BE2C (cell line): ENCODE measurements at regions not wholly inside any gene's neighbourhood (a gene's known extent, or its start where the extent isn't known, plus 50 kb on each side); places are given as distances from the start of the nearest gene placed in this dataset.
A peak's percentile ranks its signal among the peaks of the same experiment; 100 is the strongest.

ENCODE experiments used
- DNase-seq: peaks from one replicate; pipeline ENCODE4 v3.0.0-alpha.2; 2020
- H3K27me3 ChIP-seq: fragments of 250-450 bp; sonication (Bioruptor Pico); 2 replicates; pipeline ENCODE4 v1.5.1; 2020; ENCODE audit warnings: mild to moderate bottlenecking
- H3K36me3 ChIP-seq: fragments of 250-450 bp; sonication (Bioruptor Pico); 2 replicates; pipeline ENCODE4 v1.5.1; 2020; ENCODE audit warnings: mild to moderate bottlenecking
- H3K4me1 ChIP-seq: fragments of 250-450 bp; sonication (Bioruptor Pico); 2 replicates; pipeline ENCODE4 v1.5.1; 2020
- H3K4me3 ChIP-seq: 2 replicates; pipeline ENCODE4 v1.5.1; 2011; ENCODE audit warnings: low read depth, low read length
- H3K9me3 ChIP-seq: fragments of 250-450 bp; sonication (Bioruptor Pico); 2 replicates; pipeline ENCODE4 v1.5.1; 2020
- TF ChIP-seq, protein P1 (sequence below): IDR thresholded peaks from 2 replicates; pipeline ENCODE4 v1.5.1; 2012; ENCODE audit warnings: mild to moderate bottlenecking, low read depth, low read length

DNA sequence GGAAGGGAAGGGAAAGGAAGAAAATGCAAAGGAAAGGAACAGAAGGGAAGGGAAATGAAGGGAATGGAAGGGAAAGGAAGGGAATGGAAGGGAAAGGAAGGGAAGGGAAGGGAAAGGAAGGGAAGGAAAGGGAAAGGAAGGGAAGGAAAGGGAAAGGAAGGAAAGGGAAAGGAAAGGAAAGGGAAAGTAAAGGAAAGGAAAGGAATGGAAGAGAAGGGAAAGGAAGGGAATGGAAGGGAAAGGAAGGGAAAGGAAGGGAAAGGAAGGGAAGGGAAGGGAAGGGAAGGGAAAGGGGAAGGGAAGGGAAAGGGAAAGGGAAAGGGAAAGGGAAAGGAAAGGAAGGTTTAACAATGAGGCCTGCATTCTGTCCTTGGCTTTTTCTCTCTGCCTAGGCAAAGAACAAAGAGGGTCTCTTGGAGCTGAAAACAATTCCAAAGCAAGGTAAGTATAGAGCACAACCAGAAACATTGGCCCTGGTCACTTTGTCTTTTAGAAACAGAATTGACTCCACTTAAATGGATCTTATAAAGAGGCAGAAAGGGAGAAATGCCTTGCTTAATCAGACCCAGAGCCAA is 525.9 kb upstream of the TMPO start:
- no peaks in the 10 kb centered on the region for H3K36me3 ChIP-seq
- no peaks in the 10 kb centered on the region for H3K4me1 ChIP-seq

DNA sequence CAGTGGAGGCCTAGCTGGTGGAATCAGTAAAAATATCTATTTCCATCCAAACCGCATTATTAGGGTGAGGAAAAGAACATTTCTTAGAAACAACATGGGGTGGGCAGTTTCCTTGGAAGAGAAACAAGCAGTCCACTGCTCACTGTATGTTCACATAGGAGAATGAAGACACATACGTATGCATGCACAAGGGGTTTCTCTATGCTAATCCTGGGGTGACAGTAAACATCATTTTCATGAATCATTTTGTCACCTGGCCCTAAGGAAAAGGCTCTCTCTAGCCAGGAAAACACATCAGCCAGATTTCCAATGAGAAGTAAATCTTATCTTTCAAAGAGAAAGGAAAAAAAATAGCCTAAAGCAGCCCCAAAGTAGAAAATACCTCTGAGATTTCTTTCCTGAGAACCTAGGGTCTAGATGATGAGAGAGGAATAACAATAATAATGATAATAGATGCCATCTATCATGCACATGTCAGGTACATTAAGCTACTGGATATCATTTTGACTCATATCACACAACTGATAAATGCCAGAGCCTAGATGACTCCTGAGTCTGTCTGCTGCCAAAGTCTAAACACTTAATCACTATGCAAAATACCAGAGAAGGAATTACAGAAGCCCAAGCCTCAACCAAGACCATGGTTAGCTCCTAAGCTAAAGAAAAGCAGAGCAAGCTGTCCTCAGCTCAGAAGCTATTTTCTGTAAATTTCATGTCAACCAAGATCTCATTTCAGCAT is 520.5 kb upstream of the TMPO start:
- H3K36me3 ChIP-seq, result no peaks in the 10 kb centered on the region
- no peak for DNase-seq
- no peaks in the 10 kb centered on the region for H3K9me3 ChIP-seq
- H3K4me3 ChIP-seq, result no peak overlapping the region
- TF ChIP-seq, protein P1, sequence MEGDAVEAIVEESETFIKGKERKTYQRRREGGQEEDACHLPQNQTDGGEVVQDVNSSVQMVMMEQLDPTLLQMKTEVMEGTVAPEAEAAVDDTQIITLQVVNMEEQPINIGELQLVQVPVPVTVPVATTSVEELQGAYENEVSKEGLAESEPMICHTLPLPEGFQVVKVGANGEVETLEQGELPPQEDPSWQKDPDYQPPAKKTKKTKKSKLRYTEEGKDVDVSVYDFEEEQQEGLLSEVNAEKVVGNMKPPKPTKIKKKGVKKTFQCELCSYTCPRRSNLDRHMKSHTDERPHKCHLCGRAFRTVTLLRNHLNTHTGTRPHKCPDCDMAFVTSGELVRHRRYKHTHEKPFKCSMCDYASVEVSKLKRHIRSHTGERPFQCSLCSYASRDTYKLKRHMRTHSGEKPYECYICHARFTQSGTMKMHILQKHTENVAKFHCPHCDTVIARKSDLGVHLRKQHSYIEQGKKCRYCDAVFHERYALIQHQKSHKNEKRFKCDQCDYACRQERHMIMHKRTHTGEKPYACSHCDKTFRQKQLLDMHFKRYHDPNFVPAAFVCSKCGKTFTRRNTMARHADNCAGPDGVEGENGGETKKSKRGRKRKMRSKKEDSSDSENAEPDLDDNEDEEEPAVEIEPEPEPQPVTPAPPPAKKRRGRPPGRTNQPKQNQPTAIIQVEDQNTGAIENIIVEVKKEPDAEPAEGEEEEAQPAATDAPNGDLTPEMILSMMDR, result no peak
- H3K4me1 ChIP-seq, result no peaks in the 10 kb centered on the region
- H3K27me3 ChIP-seq, result no peaks in the 10 kb centered on the region

More for the DNA sequence above, 525.9 kb upstream of the TMPO start:
- TF ChIP-seq, protein P1, result no peak
- Histone ChIP-seq H3K27me3 (no peaks in the 10 kb centered on the region), H3K9me3 (no peaks in the 10 kb centered on the region), H3K4me3 (no peak overlapping the region)
- no peak for DNase-seq

DNA sequence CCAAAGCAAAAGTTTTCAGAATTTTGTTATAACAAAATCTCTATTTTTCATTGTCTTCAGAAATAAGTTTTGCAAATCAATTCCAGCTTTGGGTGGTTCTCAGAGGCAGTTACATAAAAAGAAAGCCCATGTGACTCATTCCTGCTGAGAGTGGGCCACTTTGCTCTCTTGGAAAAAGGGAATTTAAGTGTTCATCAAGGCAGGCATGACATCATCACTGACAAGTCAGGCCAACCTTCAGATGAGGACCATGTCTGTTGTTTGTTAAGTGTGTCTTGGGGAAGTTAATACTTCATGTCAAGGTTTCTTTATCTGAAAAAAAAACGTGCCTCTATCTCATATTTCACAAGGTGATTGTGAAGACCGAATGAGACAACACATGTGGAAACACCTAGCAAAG is 519.8 kb upstream of the TMPO start:
- no peak for DNase-seq
- TF ChIP-seq, protein P1, result no peak
- H3K27me3 ChIP-seq, result no peaks in the 10 kb centered on the region
- H3K9me3 ChIP-seq, result no peaks in the 10 kb centered on the region
- H3K4me1 ChIP-seq, result no peaks in the 10 kb centered on the region
- H3K36me3 ChIP-seq, result no peaks in the 10 kb centered on the region
- H3K4me3 ChIP-seq, result no peak overlapping the region

DNA sequence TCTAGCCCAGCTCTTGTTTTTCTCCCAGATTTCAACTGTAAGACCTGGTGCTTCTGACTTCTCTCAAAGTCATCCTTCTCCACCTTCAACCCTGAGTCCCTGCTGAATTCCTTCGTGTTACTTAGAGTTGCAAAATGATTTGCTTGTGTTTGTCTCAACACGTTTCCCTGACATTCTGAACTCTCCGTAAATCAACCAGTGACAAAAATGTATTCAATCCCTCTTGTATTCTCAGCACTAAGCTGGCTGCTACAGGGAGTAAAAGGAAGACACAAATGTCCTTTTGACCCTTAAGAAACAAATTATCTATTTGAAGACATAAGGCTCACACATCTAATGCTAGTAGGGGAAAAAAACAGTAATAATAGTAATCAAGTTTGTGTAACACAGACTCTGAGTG is 514.0 kb upstream of the TMPO start:
- TF ChIP-seq, protein P1, result no peak
- DNase-seq, result no peak
- Histone ChIP-seq H3K4me3 (no peak overlapping the region), H3K36me3 (no peaks in the 10 kb centered on the region), H3K4me1 (no peaks in the 10 kb centered on the region), H3K9me3 (no peaks in the 10 kb centered on the region), H3K27me3 (no peaks in the 10 kb centered on the region)

DNA sequence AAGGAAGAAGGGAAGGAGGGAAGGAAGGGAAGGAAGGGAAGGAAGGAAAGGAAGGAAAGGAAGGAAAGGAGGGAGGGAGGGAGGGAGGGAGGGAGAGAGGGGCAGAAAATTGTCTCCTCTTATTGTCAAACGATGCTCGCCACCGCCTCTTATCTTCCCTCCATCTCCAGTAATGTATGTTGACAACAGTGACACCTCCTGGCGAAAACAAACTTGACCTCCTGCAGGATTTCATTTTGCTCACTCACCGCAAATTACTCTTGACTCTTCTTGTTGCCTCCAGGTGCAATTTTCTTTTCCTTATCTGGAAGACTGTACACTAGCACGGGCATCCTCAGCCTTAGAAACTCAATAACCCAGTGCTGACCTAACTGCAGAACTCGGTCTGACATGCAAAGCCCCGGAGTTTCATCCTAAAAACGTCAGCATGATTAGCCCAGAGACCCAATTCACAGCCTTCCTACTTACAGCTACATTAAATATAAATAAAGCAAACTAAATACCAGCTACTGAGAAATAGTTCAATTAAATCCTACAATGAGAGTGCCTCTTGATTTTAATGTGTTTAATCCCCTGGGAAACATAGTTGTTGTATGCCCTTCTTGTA is 512.4 kb upstream of the TMPO start:
- no peaks in the 10 kb centered on the region for H3K9me3 ChIP-seq
- H3K4me1 ChIP-seq, result no peaks in the 10 kb centered on the region
- H3K27me3 ChIP-seq, result no peaks in the 10 kb centered on the region
- peak; percentile 40 for DNase-seq
- H3K4me3 ChIP-seq, result no peak overlapping the region
- no peaks in the 10 kb centered on the region for H3K36me3 ChIP-seq
- TF ChIP-seq, protein P1, result peak; percentile 37; the same call in 1 of the 2 replicates

DNA sequence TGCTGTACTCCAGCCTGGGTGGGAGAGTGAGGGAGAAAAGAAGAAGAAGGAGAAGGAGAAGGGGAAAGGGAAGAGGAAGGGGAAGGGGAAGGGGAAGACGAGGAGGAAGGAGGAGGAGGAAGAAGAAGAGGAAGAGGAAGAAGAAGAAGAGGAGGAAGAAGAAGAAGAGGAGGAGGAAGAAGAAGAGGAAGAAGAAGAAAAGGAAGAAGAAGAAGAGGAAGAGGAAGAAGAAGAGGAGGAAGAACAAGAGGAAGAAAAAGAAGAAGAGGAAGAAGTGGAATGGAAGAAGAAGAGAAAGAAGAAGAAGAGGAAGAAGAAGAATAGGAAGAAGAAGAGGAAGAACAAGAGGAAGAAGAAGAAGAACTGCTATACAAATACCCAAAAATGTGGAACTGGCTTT is 507.4 kb upstream of the TMPO start:
- Histone ChIP-seq H3K9me3 (no peaks in the 10 kb centered on the region), H3K36me3 (no peaks in the 10 kb centered on the region), H3K27me3 (no peaks in the 10 kb centered on the region), H3K4me3 (no peak overlapping the region), H3K4me1 (no peaks in the 10 kb centered on the region)
- TF ChIP-seq, protein P1, result no peak
- DNase-seq, result no peak
